PC-9 (cell line): ENCODE measurements at regions not wholly inside any gene's neighbourhood (a gene's known extent, or its start where the extent isn't known, plus 50 kb on each side); places are given as distances from the start of the nearest gene placed in this dataset.

Experiments used
- BruUV-seq: library from RNA; stranded (reverse); fragments of 400-500 nt; replicated peaks from 2 replicates; lab custom pipeline; 2021; lab: Mats Ljungman, UMichigan
- CTCF ChIA-PET: fragments of 300-600 bp; sonication (Branson Sonifier 250); formaldehyde crosslinking; loops from one replicate; lab custom pipeline; 2022; ENCODE audit warnings: antibody characterized with exemption; lab: Charles Lee
- POLR2A ChIA-PET: fragments of 300-600 bp; sonication (Branson Sonifier 250); formaldehyde crosslinking; loops from one replicate; lab custom pipeline; 2022; ENCODE audit warnings: antibody characterized with exemption; ENCODE audit not compliant: unreplicated experiment; lab: Charles Lee
- DNase-seq, 2 experiments: peaks; one replicate each; pipeline versions ENCODE4 v3.0.0 to v3.0.0-alpha.2; 2015 to 2022; ENCODE audit warnings: mixed read lengths in 1 of 2
- H2AFZ ChIP-seq: fragments of 200-600 bp; sonication (generic); 2 replicates; pipeline ENCODE4 v1.8.1; 2017; ENCODE audit warnings: antibody characterized with exemption
- H3F3A ChIP-seq: fragments of 200-600 bp; sonication (generic); 2 replicates; pipeline ENCODE4 v1.8.1; 2017; ENCODE audit warnings: antibody characterized with exemption, mild to moderate bottlenecking, low read depth; ENCODE audit not compliant: insufficient read depth
- H3K27ac ChIP-seq: fragments of 200-600 bp; sonication (generic); 2 replicates; pipeline ENCODE4 v1.6.1; 2016; ENCODE audit warnings: mixed run types
- H3K27me3 ChIP-seq: fragments of 200-600 bp; sonication (generic); 2 replicates; pipeline ENCODE4 v1.6.1; 2016; ENCODE audit warnings: low read depth, mixed run types; ENCODE audit not compliant: insufficient read depth
- H3K36me3 ChIP-seq: fragments of 200-600 bp; sonication (generic); 2 replicates; pipeline ENCODE4 v1.6.1; 2016; ENCODE audit warnings: low read depth, mixed run types
- H3K4me1 ChIP-seq: fragments of 200-600 bp; sonication (generic); replicated peaks from 2 replicates; pipeline ENCODE4 v1.6.1; 2016; ENCODE audit warnings: mixed run types; ENCODE audit not compliant: insufficient read depth
- H3K4me2 ChIP-seq: fragments of 200-600 bp; sonication (generic); 2 replicates; pipeline ENCODE4 v1.6.1; 2017; ENCODE audit warnings: mixed run types
- H3K4me3 ChIP-seq: fragments of 200-600 bp; sonication (generic); 2 replicates; pipeline ENCODE4 v1.6.1; 2016; ENCODE audit warnings: mixed run types
- H3K79me2 ChIP-seq: fragments of 200-600 bp; sonication (generic); 2 replicates; pipeline ENCODE4 v1.6.1; 2017; ENCODE audit warnings: low read depth, mixed run types
- H3K9me2 ChIP-seq: fragments of 200-600 bp; sonication (generic); 2 replicates; pipeline ENCODE4 v1.8.1; 2017; ENCODE audit warnings: mild to moderate bottlenecking; ENCODE audit not compliant: insufficient read depth
- H3K9me3 ChIP-seq: fragments of 200-600 bp; sonication (generic); 2 replicates; pipeline ENCODE4 v1.8.1; 2016; ENCODE audit warnings: low read depth; ENCODE audit not compliant: insufficient read depth
- H4K20me1 ChIP-seq: fragments of 200-600 bp; sonication (generic); 2 replicates; pipeline ENCODE4 v1.8.1; 2017; ENCODE audit not compliant: insufficient read depth
- CTCF ChIP-seq: fragments of 200-600 bp; sonication (generic); conservative IDR thresholded peaks from 2 replicates; pipeline ENCODE4 v1.6.1; 2017; ENCODE audit warnings: mixed run types, antibody characterized with exemption, mild to moderate bottlenecking, moderate library complexity
- EZH2 ChIP-seq: fragments of 200-600 bp; sonication (generic); IDR thresholded peaks from 2 replicates; pipeline ENCODE4 v1.8.0; 2017; ENCODE audit warnings: antibody characterized with exemption, low read depth
- intact Hi-C: fragments of 100-400 bp; cut with micrococcal nuclease; formaldehyde crosslinking; loops from one replicate; pipeline ENCODE4 v1.10.0; 2022; ENCODE audit not compliant: unreplicated experiment

GRCh38 chr10:26952094-26952493 lies 91.3 kb upstream of the ABI1 start:
- H3F3A ChIP-seq: no peaks in the 10 kb centered on the region
- ChIA-PET POLR2A (no interaction called here), CTCF (no interaction called here)
- no peak overlapping the region for H3K4me3 ChIP-seq
- no peaks in the 10 kb centered on the region for H3K27me3 ChIP-seq
- intact Hi-C loops: no loop called here
- DNase-seq: no peak
- H3K9me2 ChIP-seq: no peaks in the 10 kb centered on the region
- no peaks in the 10 kb centered on the region for H3K36me3 ChIP-seq
- no TSS peak for BruUV-seq
- H3K4me1 ChIP-seq: no peaks in the 10 kb centered on the region
- no peaks in the 10 kb centered on the region for H3K79me2 ChIP-seq
- no peaks in the 10 kb centered on the region for H3K9me3 ChIP-seq
- no peaks in the 10 kb centered on the region for H4K20me1 ChIP-seq
- no peak overlapping the region for H3K4me2 ChIP-seq
- H3K27ac ChIP-seq: no peak overlapping the region
- TF ChIP-seq CTCF (no peak), EZH2 (no peak)
- H2AFZ ChIP-seq: no peak overlapping the region

GRCh38 chr10:26951650-26952049 lies 90.9 kb upstream of the ABI1 start:
- BruUV-seq: no TSS peak
- no peak overlapping the region for H3K27ac ChIP-seq
- POLR2A ChIA-PET: no interaction called here
- no peaks in the 10 kb centered on the region for H3F3A ChIP-seq
- H3K4me3 ChIP-seq: no peak overlapping the region
- CTCF ChIA-PET: no interaction called here
- no peaks in the 10 kb centered on the region for H3K9me3 ChIP-seq
- intact Hi-C loops: no loop called here
- no peaks in the 10 kb centered on the region for H4K20me1 ChIP-seq
- no peaks in the 10 kb centered on the region for H3K36me3 ChIP-seq
- no peak overlapping the region for H3K4me2 ChIP-seq
- no peaks in the 10 kb centered on the region for H3K9me2 ChIP-seq
- no peak for DNase-seq
- TF ChIP-seq CTCF (no peak), EZH2 (no peak)
- no peaks in the 10 kb centered on the region for H3K4me1 ChIP-seq
- no peaks in the 10 kb centered on the region for H3K27me3 ChIP-seq
- H2AFZ ChIP-seq: no peak overlapping the region
- H3K79me2 ChIP-seq: no peaks in the 10 kb centered on the region

GRCh38 chr10:26950934-26951333 lies 90.2 kb upstream of the ABI1 start:
- ChIA-PET CTCF (no interaction called here), POLR2A (no interaction called here)
- Histone ChIP-seq H3F3A (no peaks in the 10 kb centered on the region), H3K4me2 (no peak overlapping the region), H3K36me3 (no peaks in the 10 kb centered on the region), H2AFZ (no peak overlapping the region), H3K79me2 (no peaks in the 10 kb centered on the region), H3K4me1 (no peaks in the 10 kb centered on the region), H3K9me2 (no peaks in the 10 kb centered on the region), H4K20me1 (no peaks in the 10 kb centered on the region), H3K4me3 (no peak overlapping the region), H3K27ac (no peak overlapping the region), H3K9me3 (no peaks in the 10 kb centered on the region), H3K27me3 (no peaks in the 10 kb centered on the region)
- TF ChIP-seq EZH2 (no peak), CTCF (no peak)
- no TSS peak for BruUV-seq
- DNase-seq: no peak
- intact Hi-C loops: no loop called here
